ENCODE measurements at regions not wholly inside any gene's neighbourhood (a gene's known extent, or its start where the extent isn't known, plus 50 kb on each side); places are given as distances from the start of the nearest gene placed in this dataset.
A peak's percentile ranks its signal among the peaks of the same experiment; 100 is the strongest.

DNA sequence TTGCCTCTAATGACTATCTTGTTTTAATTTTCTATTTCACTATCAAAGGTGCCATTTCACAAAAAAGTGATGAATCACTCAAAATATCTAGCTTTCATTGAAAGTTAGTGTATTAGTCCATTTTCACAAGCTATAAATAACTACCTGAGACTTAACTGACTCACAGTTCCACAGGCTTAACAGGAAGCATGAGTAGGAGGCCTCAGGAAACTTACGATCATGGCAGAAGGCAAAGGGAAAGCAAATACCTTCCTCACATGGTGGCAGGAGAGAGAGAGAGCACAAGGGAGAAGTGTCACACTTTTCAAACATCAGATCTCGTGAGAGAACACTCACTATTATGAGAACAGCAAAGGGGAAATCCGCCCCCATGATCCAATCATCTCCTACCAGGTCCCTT, 1220.4 kb upstream of the ZEB2 start:
- Histone ChIP-seq H2AK5ac (ENCODE audit: insufficient read length, low read length) (no peak overlapping the region), H4K5ac (ENCODE audit: insufficient read length, low read depth, low read length) (no peak overlapping the region), H2BK20ac (ENCODE audit: low read depth, low read length, poor library complexity, severe bottlenecking) (no peak overlapping the region), H4K8ac (replicated peaks; ENCODE audit: insufficient read length, low read depth, low read length) (no peak overlapping the region), H3K14ac (ENCODE audit: insufficient read depth, low read length) (no peak overlapping the region), H3K18ac (ENCODE audit: insufficient read length, low read depth, low read length) (no peak overlapping the region), H3K4me2 (ENCODE audit: insufficient read depth, insufficient read length, low read length) (no peak overlapping the region), H3K4me1 (ENCODE audit: insufficient read depth, low read length) (no peaks in the 10 kb centered on the region), H2BK120ac (ENCODE audit: low read depth, low read length, poor library complexity, severe bottlenecking) (no peak overlapping the region), H4K20me1 (ENCODE audit: control insufficient read depth, insufficient read depth, insufficient read length) (no peaks in the 10 kb centered on the region), H4K91ac (ENCODE audit: insufficient read length, low read depth, low read length) (no peak overlapping the region), H3K23me2 (ENCODE audit: insufficient read length, low read depth, low read length, poor library complexity, severe bottlenecking) (no peaks in the 10 kb centered on the region), H3K9me3 (ENCODE audit: control insufficient read depth, low read depth, low read length) (no peaks in the 10 kb centered on the region), H2BK15ac (ENCODE audit: low read depth, low read length) (no peak overlapping the region), H2BK12ac (ENCODE audit: insufficient read length, low read depth, low read length) (no peak overlapping the region), H3K23ac (ENCODE audit: insufficient read length, low read depth, low read length) (no peak overlapping the region), H3K9ac (ENCODE audit: extremely low read depth, insufficient read length, low read length) (no peak overlapping the region), H3K79me2 (ENCODE audit: insufficient read depth, low read length) (no peaks in the 10 kb centered on the region), H3K56ac (ENCODE audit: insufficient read length, low read depth, low read length) (no peak overlapping the region), H3T11ph (ENCODE audit: low read length) (no peak overlapping the region), H3K27me3 (ENCODE audit: insufficient read depth, low read length) (no peaks in the 10 kb centered on the region), H3K79me1 (ENCODE audit: insufficient read depth, low read depth, low read length, poor library complexity, severe bottlenecking) (no peaks in the 10 kb centered on the region), H2AFZ (ENCODE audit: low read length) (no peak overlapping the region), H3K4ac (ENCODE audit: low read depth, low read length) (no peak overlapping the region), H2BK5ac (ENCODE audit: insufficient read length, low read length) (no peak overlapping the region), H3K27ac (ENCODE audit: insufficient read length, low read depth, low read length) (no peak overlapping the region)
- DNase-seq = no peak
- Mint-ChIP-seq H3K27ac (peak overlapping the region in 1 of 3 experiments; percentile 24; a peak in 1 of 7 replicates), H3K36me3 (ENCODE audit: insufficient read depth in 1 of 3, low read depth in 3 of 3) (no peaks in the 10 kb centered on the region), H3K4me1 (peaks cover 0 to 3% of the 10 kb centered on the region in 2 experiments; a peak in 1 of 4 replicates), H3K4me3 (no peak overlapping the region), H3K27me3 (ENCODE audit: low read depth) (no peaks in the 10 kb centered on the region), H3K9me3 (no peaks in the 10 kb centered on the region)
- no CpG with 5 or more reads among the region's 3 CpGs for WGBS (ENCODE audit: extremely low coverage, insufficient read length, low lambda C conversion rate)
- TF ChIP-seq CTCF (conservative IDR thresholded peaks at IDR 0.05) = no peak
